ENCODE measurements at regions not wholly inside any gene's neighbourhood (a gene's known extent, or its start where the extent isn't known, plus 50 kb on each side); places are given as distances from the start of the nearest gene placed in this dataset.

DNA sequence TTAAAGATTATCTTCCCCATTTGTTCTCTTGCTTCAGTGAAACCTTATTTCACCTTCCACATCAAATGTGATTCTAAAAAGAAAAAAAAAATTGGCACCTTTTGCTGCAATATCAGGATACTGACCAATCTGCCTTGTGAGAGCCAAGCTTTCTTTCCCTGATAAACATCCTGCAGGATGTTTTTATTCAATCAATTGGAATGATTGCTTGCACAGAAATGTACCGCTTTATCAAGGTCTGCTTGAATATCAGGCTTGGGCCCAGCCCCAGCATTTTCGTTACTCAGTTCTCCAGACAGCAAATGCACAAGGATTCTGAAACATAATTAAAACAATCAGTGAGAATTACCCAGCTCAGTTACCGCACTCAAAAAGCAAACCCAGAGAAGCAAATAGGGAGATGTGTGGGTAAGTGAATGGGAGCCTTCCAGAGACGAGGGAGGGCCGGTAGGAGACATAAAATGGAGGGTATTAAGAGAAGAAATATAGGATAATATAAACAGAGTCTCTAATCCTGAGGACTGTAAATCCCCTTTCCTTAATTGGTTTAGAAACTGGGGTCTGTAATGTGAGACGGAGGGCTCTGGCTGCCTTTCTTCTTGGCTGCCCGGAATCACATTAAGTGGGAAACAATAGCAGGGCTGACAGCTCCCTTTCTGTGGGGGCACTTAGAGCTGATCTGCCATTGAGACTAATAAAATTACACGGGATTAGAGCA is 291.8 kb downstream of the ICOS start:
- no peak for DNase-seq (ENCODE audit: low read depth in 2 of 2)

DNA sequence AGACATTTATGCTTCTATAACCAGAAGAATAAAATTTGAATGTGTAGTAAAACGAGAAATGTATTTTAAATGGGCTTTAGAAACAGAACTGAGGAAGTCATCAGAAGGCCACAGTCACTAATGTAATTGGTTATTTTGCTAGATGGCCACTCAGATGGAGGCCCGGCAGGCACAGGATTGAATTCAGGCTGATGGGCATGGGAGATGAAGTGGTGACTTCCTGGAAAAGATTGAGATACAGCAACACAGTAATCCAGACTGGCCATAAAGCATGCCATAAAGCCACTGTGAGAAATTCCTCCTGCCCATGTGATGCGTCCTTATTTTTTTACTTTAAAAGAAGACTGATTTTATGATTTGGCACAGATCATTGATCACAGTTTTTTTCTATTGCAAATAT is 297.7 kb downstream of the ICOS start:
- DNase-seq (ENCODE audit: low read depth in 2 of 2), result no peak

DNA sequence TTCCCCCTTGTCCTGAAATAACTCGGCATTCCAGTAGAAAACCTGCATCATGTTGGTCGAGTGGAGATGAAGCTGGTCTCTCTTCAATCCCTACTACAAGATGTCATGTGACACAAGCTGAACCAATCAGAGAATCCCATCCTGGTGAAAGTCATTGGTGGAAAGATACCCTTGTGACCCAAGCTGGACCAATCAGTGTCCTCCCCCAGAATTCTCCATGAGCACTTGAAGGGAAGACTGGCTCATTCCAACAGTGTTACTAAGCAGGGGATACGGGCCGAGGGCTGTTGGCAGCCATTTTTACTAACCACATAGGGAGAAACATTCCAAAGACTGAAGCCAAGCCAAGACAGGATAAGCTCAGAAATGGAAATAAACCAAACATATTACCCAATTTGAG is 298.3 kb downstream of the ICOS start:
- DNase-seq (ENCODE audit: low read depth in 2 of 2), result no peak

DNA sequence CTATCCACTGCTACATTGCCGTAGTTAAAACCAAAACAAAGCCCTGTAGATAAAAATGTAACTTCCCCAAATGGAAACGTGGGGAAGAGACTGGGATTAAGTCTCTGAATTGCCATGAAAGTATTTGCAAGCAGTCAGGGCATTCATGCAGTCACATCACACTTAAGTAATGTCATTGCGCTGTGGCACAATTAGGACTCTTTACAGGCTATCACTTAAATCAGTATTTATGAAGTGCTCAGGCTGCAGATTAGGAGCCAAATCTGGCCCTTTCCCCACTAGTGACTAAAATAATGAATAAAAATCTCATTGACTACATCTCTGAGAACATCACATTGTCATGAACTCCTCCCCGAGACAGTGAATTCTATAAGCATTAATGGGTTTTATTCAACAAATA is 300.9 kb downstream of the ICOS start:
- DNase-seq (ENCODE audit: low read depth in 2 of 2), result no peak

DNA sequence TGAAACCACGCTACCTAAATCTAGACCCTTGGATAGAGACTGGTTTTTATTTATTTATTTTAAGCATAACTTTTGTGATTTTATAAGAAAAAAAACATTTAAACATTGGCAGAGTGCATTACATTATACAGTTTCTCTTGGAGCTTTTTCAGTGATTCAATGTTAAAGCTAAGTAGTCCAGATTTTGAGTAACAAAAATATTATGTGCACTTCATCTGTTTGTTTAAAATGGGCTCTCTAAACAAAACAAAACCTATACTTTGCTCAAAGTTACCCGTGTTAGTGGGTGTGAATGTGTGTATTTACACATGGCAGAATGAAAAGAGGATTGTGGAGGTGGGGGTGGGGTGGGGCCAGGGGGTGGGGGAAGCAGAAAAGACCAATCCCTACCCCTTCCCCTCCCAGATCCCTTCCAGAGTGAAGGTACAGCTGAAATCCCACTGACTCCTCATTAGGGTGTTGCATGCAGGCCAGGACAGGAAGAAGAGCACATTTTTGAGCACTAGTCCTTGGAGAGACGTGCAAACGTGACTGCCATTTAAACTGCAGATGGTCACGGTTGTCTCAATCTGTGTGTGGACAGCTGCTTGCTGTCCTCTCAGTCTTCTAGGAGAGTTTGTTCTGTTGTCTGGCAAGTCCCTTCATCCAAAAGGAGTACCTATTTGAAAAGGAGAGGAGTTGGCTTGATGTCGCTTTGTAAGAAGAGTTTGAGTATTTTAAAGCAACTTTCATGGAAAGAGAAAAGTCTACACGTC is 303.0 kb downstream of the ICOS start:
- no peak for DNase-seq (ENCODE audit: low read depth in 2 of 2)

DNA sequence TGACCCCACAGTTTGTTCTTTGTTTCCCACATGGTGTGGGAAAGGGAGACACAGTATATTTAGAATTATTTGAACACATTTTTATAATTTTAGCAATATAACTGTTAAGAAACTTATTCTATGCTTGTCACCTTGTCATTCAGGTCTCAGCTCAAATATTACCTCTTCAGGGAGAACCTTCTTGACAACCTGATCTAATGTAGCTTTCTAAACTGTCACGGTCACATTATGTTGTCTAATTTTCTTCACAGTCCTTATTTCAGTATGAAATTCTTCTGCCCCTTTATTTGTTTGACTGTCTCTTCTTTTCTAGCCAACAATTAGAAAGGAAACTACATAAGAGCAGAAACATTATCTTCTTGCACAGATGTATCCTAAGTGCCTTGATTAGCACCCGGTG is 304.3 kb upstream of the PARD3B start:
- DNase-seq (ENCODE audit: low read depth in 2 of 2), result no peak

DNA sequence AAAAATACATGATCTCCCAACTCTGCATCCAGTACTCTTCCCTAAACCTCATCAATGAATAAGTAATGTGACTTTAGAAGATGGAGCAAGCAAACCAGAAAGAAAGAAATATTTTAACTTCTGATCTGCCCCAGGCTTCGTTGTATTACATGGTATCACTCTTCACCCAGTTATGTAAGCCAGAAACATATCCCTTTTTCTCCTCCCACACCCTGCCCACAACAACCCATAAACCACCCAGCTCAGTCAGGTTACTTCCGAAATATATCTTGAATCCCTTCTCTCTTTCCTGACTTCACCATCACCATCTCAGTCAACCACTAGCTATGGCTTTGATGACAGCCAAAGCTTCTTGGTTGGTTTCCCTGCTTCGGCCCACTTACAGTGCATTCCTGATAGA is 295.8 kb upstream of the PARD3B start:
- no peak for DNase-seq (ENCODE audit: low read depth in 2 of 2)

DNA sequence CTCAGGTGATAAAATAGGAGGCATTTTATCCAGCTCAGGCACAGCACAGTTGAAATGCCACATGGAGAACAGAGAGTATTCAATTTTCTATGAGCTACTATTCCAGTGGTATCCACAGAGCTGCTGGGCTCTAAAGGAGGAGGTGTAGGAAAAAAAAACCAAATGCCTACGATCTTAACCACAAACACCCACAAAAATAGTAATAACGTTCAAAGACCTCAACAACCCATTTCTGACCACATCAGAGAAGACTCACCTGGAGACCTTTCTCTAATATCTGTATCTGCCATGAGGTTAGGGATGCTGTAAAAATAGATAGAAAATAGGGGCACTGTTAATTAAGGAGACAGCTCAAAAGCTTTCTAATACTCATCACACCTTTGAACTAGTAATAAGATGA is 294.6 kb upstream of the PARD3B start:
- no peak for DNase-seq (ENCODE audit: low read depth in 2 of 2)

DNA sequence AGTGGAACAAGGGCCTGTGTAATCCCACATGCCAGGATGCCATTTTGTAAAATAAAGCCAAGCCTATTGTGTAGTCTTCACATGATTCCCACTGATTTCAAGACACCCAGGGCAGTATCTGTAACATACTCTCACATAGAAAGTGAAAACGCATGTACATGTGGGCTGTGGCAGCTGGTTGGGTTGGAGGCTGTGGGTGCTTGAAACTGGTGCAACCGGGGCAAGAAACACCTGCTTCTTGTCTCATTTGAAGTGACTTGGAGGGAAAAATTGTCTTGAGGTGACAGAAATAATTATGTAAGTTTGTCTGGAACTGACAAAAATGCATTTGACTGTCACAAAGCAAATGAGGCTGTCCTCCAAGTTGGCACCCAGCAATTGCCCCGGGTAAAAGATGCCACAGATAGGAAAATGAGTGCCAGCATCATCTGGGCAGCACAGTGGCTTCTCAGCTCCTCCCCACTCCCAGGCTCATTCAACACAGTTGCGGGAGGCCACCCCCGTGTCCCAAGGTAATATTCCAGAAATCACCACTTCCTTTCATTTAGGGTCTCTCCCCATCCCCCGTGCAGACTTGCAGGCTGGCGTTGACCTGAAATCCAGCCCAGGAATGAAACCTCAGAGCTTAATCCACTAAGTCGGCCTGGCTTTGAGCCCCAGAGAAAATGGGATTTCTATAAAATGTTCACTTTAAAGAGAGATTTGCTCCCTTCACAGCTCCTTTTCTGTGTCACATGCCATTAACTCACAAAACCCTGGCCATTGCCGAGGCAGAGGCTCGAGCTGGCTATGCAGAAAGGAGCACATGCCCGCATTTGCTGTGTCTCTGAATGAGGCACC is 293.9 kb upstream of the PARD3B start:
- DNase-seq (ENCODE audit: low read depth in 2 of 2), result no peak

DNA sequence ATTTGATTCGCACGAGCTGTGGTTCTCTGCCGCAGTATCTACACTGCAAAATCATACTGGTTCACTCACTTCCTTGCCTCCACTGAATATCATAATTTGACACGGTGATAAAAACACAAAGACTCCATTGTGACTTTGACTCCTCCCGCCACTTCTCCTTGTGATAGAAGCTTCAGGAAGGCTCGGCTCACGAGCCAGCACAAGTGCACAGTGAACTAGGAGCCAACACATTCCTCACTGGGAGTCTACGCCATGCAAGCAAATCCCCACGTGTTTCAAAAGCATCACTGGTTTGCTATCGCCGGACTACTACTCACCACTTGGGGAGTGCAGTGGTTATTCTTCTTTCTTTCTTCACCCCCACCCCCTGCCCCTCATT is 293.3 kb upstream of the PARD3B start:
- DNase-seq (ENCODE audit: low read depth in 2 of 2), result no peak

DNA sequence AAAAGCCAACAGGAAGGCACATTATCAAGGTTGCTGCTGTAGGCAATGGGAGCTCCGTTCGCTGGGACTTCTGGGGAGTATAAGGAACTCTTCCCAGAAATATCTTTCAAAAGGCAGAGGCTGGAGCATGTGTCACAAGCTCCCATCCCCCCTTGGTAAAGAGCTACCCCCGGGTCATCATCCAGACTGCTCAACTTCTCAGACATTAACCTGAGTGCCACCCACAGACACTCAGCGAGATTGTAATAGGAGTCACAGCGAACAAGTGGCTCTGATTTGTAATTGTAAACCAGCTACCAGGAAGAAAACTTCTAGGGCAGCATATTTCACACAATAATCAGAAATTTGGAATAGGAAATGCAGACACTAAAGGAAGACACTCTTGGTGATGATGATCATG is 290.2 kb upstream of the PARD3B start:
- no peak for DNase-seq (ENCODE audit: low read depth in 2 of 2)

DNA sequence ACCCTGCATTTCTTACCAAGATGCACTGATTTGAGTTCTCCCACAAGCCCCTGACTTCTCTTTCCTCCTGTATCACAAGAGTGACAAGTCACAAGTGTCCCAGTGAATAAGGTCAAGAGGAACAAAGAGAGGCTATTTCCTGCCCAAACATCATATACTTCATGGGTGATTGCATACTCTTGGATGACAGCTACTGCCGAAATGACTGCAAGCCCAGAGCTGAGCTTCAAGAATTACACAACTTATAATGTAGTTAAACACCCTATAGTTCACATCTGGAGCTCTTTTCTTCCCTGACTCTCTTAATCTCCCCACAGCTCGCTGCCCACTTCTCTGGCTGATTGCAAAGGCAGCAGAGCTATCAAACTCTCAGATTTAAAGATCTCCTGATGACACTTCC is 289.7 kb upstream of the PARD3B start:
- DNase-seq (ENCODE audit: low read depth in 2 of 2), result no peak

DNA sequence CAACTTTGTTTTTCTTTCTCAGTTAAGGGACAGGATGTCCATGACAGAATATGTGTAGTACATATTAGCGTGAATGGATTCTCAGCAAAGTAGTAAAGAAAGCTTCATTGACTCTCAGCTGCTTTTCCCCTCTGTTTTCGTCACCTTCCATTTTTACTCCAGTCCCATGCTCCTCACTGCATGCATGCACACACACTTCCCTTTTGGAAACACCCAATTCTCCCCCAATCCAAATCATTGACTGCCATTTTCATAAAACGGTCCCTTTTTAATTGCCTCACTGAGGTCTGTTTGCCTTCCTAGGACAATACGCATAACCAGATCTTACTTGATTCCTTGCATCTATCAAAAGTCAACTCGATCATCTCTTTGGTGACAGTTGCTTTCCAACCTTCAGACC is 287.5 kb upstream of the PARD3B start:
- DNase-seq (ENCODE audit: low read depth in 2 of 2), result no peak

DNA sequence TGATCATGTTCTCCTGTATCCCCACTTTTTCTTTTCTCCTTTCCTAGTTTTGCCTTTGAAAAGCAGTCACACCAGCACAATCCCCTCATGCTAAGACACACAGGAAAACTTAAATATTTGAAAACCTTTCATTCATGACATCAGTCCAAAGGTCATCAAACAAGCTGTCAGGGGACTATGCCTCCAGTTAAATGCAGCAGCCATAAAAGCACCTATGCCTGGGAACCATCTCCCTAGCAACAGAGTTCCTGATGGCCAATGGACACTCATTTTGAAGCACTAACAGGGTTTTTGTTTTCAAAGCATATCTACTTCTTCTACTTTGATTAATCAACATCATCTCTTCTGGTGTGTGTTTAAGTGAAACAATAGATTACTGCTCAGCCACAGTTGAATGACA is 286.4 kb upstream of the PARD3B start:
- no peak for DNase-seq (ENCODE audit: low read depth in 2 of 2)

DNA sequence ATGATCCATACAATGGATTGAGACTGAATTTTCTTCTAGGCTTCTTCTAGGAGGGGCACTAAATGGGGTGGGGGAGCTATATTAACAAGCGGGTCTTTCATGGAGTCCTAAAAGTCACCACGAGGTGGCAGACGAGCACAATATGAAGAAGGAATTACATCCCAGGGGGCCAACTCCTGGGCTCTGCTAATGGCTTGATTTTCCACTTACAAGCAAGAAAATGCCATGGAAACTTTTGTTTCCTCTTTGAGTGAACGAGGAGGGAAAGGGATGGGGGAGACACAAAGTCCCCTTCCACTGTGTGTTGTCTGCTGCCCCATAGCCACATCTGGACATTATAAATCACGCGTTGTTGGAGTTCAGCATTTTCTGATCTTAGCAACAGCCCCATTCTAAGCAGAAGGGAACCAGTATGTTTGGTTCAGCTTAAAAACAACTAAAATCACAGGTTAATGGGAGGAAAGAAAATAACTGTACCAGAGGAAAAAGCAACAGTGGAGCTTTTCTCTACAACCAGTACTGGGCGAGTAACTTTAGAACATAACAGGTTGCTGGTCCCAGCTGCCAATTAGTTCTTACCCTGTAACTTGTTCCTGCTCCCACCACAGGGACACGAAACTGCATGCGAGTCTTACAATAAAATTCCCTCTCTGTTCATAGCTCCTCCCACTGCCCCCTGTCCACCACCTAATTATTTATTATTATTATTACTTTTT is 285.0 kb upstream of the PARD3B start:
- DNase-seq (ENCODE audit: low read depth in 2 of 2), result no peak

DNA sequence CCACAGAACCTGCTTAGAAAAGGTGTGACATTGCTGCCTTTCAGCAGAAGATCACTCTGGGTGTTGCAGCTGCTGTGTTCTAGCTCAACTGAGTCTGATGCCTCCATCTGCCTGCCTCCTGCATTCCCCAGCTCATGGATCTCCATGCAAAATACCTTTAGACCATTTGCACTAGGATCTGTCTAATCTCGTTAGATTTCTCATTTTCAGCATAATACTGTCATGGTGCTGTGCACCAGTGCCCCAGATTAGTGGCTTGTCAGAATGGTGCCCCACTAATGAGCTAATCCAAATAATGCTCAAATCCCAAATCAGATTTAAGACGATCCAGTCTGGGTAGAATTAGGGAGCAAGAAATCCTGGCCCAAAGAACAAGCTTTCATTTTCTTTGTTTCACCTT is 284.4 kb upstream of the PARD3B start:
- DNase-seq (ENCODE audit: low read depth in 2 of 2), result no peak

DNA sequence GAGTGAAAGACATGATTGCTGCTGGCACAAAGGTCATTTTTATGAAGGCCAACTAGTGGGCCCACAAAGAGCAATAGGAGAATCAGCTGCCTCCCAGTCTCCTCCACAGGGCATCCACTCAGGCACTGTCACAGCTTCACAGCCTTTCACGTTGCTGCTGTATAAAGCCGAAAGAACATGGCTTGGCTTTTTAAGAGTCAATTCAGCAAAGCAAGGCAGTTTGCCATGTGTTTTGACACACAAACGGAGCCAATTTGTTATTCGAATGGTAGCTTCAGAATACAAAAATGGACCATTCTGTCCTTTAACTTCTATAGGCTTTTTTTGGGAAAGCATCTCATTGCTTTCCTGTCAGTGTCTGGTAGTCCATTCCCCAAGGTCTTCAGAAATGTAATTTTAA is 283.4 kb upstream of the PARD3B start:
- DNase-seq (ENCODE audit: low read depth in 2 of 2), result no peak

DNA sequence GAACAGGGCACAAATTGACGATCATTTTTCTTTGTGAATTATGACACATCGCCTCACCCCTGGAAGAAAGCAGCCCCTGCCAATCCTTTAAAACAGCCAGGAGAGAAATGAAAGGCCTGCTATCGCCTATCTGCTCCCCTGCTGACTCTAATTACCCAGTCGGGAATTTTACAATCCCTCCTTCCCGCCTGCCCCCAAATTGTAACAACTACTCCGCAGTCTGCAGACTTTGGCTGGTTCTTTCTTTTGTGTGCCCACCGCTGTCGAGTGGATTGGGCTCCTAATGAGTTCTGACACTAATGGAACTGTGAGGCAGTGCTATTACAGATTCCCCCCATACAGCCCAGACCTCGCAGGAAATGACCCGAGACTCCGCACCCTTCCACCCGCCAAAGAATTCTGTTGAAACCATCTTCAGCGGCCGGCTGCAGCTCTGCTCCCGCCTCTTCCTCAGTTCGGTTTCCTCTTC is 281.2 kb upstream of the PARD3B start:
- DNase-seq (ENCODE audit: low read depth in 2 of 2), result no peak

DNA sequence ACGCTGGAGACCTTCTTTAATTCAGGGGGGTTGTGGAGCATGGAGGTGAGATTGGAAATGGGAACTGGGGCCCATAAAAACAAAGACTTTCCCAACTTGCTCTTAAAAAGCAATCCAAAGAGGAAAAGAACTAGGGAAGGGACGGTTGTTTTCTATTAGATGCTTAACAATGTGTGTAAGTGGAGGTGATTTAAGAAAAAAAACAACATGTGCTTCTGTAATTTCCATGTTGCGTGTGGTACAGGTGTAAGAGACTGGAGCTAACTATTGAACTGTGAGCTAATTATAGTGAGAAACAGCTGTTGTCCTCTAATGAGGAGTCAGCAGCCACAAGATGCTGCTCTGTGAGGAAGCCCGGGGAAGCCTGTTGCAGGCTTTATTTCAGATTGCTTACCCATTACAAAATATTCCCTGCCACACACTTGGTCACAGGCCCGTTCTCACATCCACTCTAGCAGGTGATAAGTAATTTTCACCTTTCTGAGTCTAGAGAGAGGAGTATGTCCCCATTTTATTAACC is 280.6 kb upstream of the PARD3B start:
- DNase-seq (ENCODE audit: low read depth in 2 of 2), result no peak

DNA sequence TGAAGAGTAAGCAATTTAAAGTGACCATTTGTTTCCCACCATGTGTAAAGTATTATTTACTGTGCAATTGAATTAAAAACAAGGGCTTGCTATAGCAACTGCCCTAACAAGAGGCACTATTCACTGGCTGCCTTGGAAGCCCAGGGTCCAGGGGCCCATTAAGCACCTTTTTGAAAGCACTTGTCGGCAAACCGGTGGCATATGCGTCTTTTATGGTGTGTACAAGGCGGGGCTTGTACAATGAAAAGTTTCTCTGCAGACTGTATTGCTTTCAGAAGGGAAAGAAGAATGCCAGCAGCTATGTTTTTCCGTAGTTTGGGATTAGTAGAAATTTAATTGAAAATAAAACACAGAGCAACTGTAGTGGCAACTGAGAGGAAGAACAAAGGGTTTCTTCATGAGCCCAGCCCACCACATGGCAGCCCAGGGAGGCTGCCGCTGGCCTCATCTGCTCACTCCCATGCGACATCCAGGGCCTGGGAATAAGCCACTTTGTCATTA is 279.5 kb upstream of the PARD3B start:
- no peak for DNase-seq (ENCODE audit: low read depth in 2 of 2)

DNA sequence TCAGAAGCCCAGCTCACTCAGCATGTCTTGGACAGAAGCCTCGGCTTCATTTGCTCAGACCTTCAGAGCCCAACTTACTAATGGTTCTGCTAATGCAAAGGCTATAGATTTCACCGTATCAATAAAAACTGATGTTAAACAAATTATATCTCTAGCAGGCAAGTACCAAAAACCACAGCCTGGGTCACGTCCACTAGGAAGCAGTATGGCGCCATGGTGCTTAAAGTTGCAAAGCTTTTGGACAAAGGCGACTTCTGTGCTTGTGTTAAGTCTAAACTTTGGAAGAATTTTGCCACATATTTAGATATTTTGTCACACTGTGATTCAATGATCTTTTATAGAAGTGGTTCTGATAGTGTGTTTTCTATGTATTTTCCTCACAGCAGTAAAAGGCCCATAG is 276.8 kb upstream of the PARD3B start:
- no peak for DNase-seq (ENCODE audit: low read depth in 2 of 2)

DNA sequence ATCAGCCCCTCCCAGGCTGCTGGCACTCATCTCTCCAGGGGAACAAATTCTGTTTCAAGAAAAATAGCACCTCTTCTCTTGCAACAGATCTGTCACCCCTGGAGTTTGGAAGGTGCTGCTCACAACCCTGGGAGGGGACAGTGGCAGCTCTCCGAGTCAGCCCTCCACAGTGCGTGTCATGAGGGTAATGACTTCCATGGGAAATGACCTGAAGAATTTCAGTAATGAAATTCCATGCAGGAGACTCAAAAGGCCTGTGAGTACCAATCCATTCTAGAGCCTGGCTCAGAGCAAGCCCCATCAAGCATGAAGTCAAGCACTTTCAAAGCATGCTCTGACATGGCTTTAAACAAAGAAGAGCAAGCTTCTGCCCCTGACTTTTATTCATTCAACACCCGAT is 276.3 kb upstream of the PARD3B start:
- DNase-seq (ENCODE audit: low read depth in 2 of 2), result no peak
